ENCODE measurements at regions not wholly inside any gene's neighbourhood (a gene's known extent, or its start where the extent isn't known, plus 50 kb on each side); places are given as distances from the start of the nearest gene placed in this dataset.

- no peak overlapping the region for H3K9ac ChIP-seq (ENCODE audit: low read depth, low read length)
- no peaks in the 10 kb centered on the region for H3K36me3 ChIP-seq (ENCODE audit: control insufficient read depth, insufficient read depth, low read length)
- H3K9me3 ChIP-seq (ENCODE audit: control insufficient read depth, insufficient read depth, low read length), result no peaks in the 10 kb centered on the region
- no peaks in the 10 kb centered on the region for H3K27me3 ChIP-seq (ENCODE audit: control insufficient read depth, insufficient read depth, low read length)
- no peaks in the 10 kb centered on the region for H3K4me1 ChIP-seq (ENCODE audit: control insufficient read depth, insufficient read depth, low read length)
- no peak overlapping the region for H3K4me3 ChIP-seq (ENCODE audit: low read depth, low read length)
Measured at GRCh38 chr9:121576281-121577075, 75.0 kb upstream of the DAB2IP start.

GRCh38 chr9:121577166-121577565 is 74.3 kb upstream of the DAB2IP start:
- Histone ChIP-seq H3K9ac (ENCODE audit: low read depth, low read length) (no peak overlapping the region), H3K27me3 (ENCODE audit: control insufficient read depth, insufficient read depth, low read length) (no peaks in the 10 kb centered on the region), H3K4me3 (ENCODE audit: low read depth, low read length) (no peak overlapping the region), H3K9me3 (ENCODE audit: control insufficient read depth, insufficient read depth, low read length) (no peaks in the 10 kb centered on the region), H3K4me1 (ENCODE audit: control insufficient read depth, insufficient read depth, low read length) (no peaks in the 10 kb centered on the region), H3K36me3 (ENCODE audit: control insufficient read depth, insufficient read depth, low read length) (no peaks in the 10 kb centered on the region)

- Histone ChIP-seq H3K9ac (ENCODE audit: low read depth, low read length) (no peak overlapping the region), H3K27me3 (ENCODE audit: control insufficient read depth, insufficient read depth, low read length) (no peaks in the 10 kb centered on the region), H3K4me3 (ENCODE audit: low read depth, low read length) (no peak overlapping the region), H3K9me3 (ENCODE audit: control insufficient read depth, insufficient read depth, low read length) (no peaks in the 10 kb centered on the region), H3K36me3 (ENCODE audit: control insufficient read depth, insufficient read depth, low read length) (no peaks in the 10 kb centered on the region), H3K4me1 (ENCODE audit: control insufficient read depth, insufficient read depth, low read length) (no peaks in the 10 kb centered on the region)
Measured at GRCh38 chr9:121577572-121577971, 73.9 kb upstream of the DAB2IP start.

GRCh38 chr9:121581786-121582600 is 69.4 kb upstream of the DAB2IP start:
- H3K9ac ChIP-seq (ENCODE audit: low read depth, low read length), result no peak overlapping the region

GRCh38 chr9:121582641-121583040 is 68.8 kb upstream of the DAB2IP start:
- Histone ChIP-seq H3K9ac (ENCODE audit: low read depth, low read length) (no peak overlapping the region), H3K27me3 (ENCODE audit: control insufficient read depth, insufficient read depth, low read length) (peaks cover 1% of the 10 kb centered on the region), H3K4me1 (ENCODE audit: control insufficient read depth, insufficient read depth, low read length) (peaks cover 3% of the 10 kb centered on the region), H3K9me3 (ENCODE audit: control insufficient read depth, insufficient read depth, low read length) (no peaks in the 10 kb centered on the region), H3K4me3 (ENCODE audit: low read depth, low read length) (no peak overlapping the region), H3K36me3 (ENCODE audit: control insufficient read depth, insufficient read depth, low read length) (no peaks in the 10 kb centered on the region)

More at GRCh38 chr9:121581786-121582600, 69.4 kb upstream of the DAB2IP start:
- Histone ChIP-seq H3K4me3 (ENCODE audit: low read depth, low read length) (no peak overlapping the region), H3K4me1 (ENCODE audit: control insufficient read depth, insufficient read depth, low read length) (peaks cover 3% of the 10 kb centered on the region), H3K9me3 (ENCODE audit: control insufficient read depth, insufficient read depth, low read length) (no peaks in the 10 kb centered on the region), H3K27me3 (ENCODE audit: control insufficient read depth, insufficient read depth, low read length) (no peaks in the 10 kb centered on the region), H3K36me3 (ENCODE audit: control insufficient read depth, insufficient read depth, low read length) (no peaks in the 10 kb centered on the region)

DNA sequence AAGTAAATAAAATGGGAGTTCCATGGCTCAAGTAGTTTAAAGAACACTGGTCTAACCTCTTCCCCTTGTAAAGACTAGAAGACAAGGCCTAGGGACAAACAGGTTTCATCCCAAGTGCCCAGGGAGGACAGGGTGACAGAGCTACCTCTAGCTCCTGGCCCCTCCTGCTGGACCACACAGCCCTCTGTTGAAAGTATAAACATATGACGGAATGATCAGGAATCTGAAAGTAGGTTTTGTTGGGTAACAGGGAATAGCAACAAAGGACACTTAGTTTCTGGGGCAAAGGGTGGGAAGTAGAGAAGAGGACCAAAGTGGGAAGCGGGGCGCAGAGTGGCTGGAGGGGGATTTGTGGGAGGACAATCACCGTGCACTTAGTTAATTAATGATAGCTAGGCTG is 67.0 kb upstream of the DAB2IP start:
- no peaks in the 10 kb centered on the region for H3K36me3 ChIP-seq (ENCODE audit: control insufficient read depth, insufficient read depth, low read length)
- H3K4me1 ChIP-seq (ENCODE audit: control insufficient read depth, insufficient read depth, low read length), result peaks cover 3% of the 10 kb centered on the region
- H3K27me3 ChIP-seq (ENCODE audit: control insufficient read depth, insufficient read depth, low read length), result peaks cover 2% of the 10 kb centered on the region
- H3K4me3 ChIP-seq (ENCODE audit: low read depth, low read length), result no peak overlapping the region
- no peaks in the 10 kb centered on the region for H3K9me3 ChIP-seq (ENCODE audit: control insufficient read depth, insufficient read depth, low read length)
- H3K9ac ChIP-seq (ENCODE audit: low read depth, low read length), result no peak overlapping the region

DNA sequence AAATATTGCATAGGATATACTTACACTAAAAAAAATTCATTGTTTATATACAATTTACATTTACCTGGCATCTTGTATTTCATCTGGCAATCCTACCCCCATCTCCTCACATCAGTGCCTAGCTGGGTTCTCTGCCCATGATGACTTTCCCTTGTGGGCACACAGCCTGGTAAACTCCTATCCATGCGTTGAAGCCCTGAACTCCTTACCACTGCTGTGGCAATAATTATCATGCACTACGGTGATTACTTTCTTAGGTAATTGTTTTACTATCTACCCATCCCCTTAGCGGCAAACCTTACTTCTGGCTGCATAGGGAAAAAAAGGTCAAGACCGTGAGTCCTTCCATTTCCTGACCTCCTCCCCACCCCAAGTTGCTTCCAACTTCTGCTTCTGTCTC is 63.6 kb upstream of the DAB2IP start:
- Histone ChIP-seq H3K9me3 (ENCODE audit: control insufficient read depth, insufficient read depth, low read length) (no peaks in the 10 kb centered on the region), H3K4me3 (ENCODE audit: low read depth, low read length) (no peak overlapping the region), H3K36me3 (ENCODE audit: control insufficient read depth, insufficient read depth, low read length) (no peaks in the 10 kb centered on the region), H3K9ac (ENCODE audit: low read depth, low read length) (no peak overlapping the region), H3K4me1 (ENCODE audit: control insufficient read depth, insufficient read depth, low read length) (peaks cover under 1% of the 10 kb centered on the region), H3K27me3 (ENCODE audit: control insufficient read depth, insufficient read depth, low read length) (peaks cover 12% of the 10 kb centered on the region)

GRCh38 chr9:121589986-121590385 is 61.4 kb upstream of the DAB2IP start:
- H3K27me3 ChIP-seq (ENCODE audit: control insufficient read depth, insufficient read depth, low read length), result peaks cover 12% of the 10 kb centered on the region
- no peaks in the 10 kb centered on the region for H3K4me1 ChIP-seq (ENCODE audit: control insufficient read depth, insufficient read depth, low read length)
- H3K36me3 ChIP-seq (ENCODE audit: control insufficient read depth, insufficient read depth, low read length), result no peaks in the 10 kb centered on the region
- no peaks in the 10 kb centered on the region for H3K9me3 ChIP-seq (ENCODE audit: control insufficient read depth, insufficient read depth, low read length)
- H3K4me3 ChIP-seq (ENCODE audit: low read depth, low read length), result no peak overlapping the region
- H3K9ac ChIP-seq (ENCODE audit: low read depth, low read length), result no peak overlapping the region

DNA sequence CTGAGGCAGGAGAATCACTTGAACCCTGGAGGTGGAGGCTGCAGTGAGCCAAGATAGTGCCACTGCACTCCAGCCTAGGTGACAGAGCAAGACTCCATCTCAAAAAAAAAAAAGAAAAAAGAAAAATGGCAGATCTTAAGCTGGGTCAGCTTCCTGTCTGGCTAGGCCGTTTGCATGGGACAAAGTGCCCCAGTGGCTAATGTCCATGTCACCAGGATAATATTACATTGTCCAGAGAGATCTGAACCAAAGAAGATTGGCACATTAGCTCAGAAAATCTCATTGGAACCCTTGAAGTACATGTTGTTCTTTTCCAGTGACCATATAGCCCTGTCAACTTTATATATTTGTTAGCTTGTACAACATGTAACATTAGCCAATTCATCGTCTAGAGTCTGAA is 59.2 kb upstream of the DAB2IP start:
- H3K4me1 ChIP-seq (ENCODE audit: control insufficient read depth, insufficient read depth, low read length), result peaks cover under 1% of the 10 kb centered on the region
- no peak overlapping the region for H3K4me3 ChIP-seq (ENCODE audit: low read depth, low read length)
- no peaks in the 10 kb centered on the region for H3K36me3 ChIP-seq (ENCODE audit: control insufficient read depth, insufficient read depth, low read length)
- H3K9ac ChIP-seq (ENCODE audit: low read depth, low read length), result no peak overlapping the region
- peaks cover 19% of the 10 kb centered on the region for H3K27me3 ChIP-seq (ENCODE audit: control insufficient read depth, insufficient read depth, low read length)
- H3K9me3 ChIP-seq (ENCODE audit: control insufficient read depth, insufficient read depth, low read length), result no peaks in the 10 kb centered on the region

GRCh38 chr9:121593066-121593465 is 58.4 kb upstream of the DAB2IP start:
- no peaks in the 10 kb centered on the region for H3K36me3 ChIP-seq (ENCODE audit: control insufficient read depth, insufficient read depth, low read length)
- H3K9ac ChIP-seq (ENCODE audit: low read depth, low read length), result no peak overlapping the region
- peaks cover 19% of the 10 kb centered on the region for H3K27me3 ChIP-seq (ENCODE audit: control insufficient read depth, insufficient read depth, low read length)
- peaks cover 3% of the 10 kb centered on the region for H3K4me1 ChIP-seq (ENCODE audit: control insufficient read depth, insufficient read depth, low read length)
- H3K4me3 ChIP-seq (ENCODE audit: low read depth, low read length), result no peak overlapping the region
- H3K9me3 ChIP-seq (ENCODE audit: control insufficient read depth, insufficient read depth, low read length), result no peaks in the 10 kb centered on the region

- H3K27me3 ChIP-seq (ENCODE audit: control insufficient read depth, insufficient read depth, low read length), result peaks cover 27% of the 10 kb centered on the region
- no peak overlapping the region for H3K9ac ChIP-seq (ENCODE audit: low read depth, low read length)
- H3K9me3 ChIP-seq (ENCODE audit: control insufficient read depth, insufficient read depth, low read length), result no peaks in the 10 kb centered on the region
- H3K4me1 ChIP-seq (ENCODE audit: control insufficient read depth, insufficient read depth, low read length), result peaks cover 6% of the 10 kb centered on the region
- no peak overlapping the region for H3K4me3 ChIP-seq (ENCODE audit: low read depth, low read length)
- no peaks in the 10 kb centered on the region for H3K36me3 ChIP-seq (ENCODE audit: control insufficient read depth, insufficient read depth, low read length)
Measured at GRCh38 chr9:121596515-121596914, 54.9 kb upstream of the DAB2IP start.

GRCh38 chr9:121597698-121598166 is 53.7 kb upstream of the DAB2IP start:
- Histone ChIP-seq H3K4me1 (ENCODE audit: control insufficient read depth, insufficient read depth, low read length) (peaks cover 6% of the 10 kb centered on the region), H3K9ac (ENCODE audit: low read depth, low read length) (peak overlapping the region; percentile 54), H3K9me3 (ENCODE audit: control insufficient read depth, insufficient read depth, low read length) (no peaks in the 10 kb centered on the region), H3K36me3 (ENCODE audit: control insufficient read depth, insufficient read depth, low read length) (no peaks in the 10 kb centered on the region), H3K27me3 (ENCODE audit: control insufficient read depth, insufficient read depth, low read length) (peaks cover 26% of the 10 kb centered on the region), H3K4me3 (ENCODE audit: low read depth, low read length) (peak overlapping the region; percentile 77)
